ENCODE measurements at regions not wholly inside any gene's neighbourhood (a gene's known extent, or its start where the extent isn't known, plus 50 kb on each side); places are given as distances from the start of the nearest gene placed in this dataset.

DNA sequence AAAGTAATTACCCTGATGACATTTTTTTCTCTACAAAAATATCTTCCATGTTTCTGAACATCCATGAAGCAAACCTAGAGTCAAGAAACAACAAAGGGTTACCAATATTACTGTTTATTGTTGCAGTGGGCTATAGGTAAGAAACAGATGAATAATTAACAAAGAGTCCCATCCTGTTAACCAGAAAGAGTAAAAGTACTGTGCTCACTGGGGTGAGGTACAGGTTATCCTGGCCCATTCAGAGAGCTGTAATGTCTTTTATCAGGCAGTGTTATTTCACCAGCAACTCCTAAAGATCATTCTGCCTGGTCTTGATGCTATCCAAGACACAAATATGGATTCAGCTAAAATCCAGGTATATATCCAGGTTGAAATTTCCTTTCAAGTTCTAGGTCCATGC lies 754.9 kb downstream of the SATB2 start:
- Mint-ChIP-seq H3K9me3 (no peaks in the 10 kb centered on the region), H3K4me3 (no peak overlapping the region), H3K36me3 (ENCODE audit: low read depth) (no peaks in the 10 kb centered on the region), H3K27me3 (ENCODE audit: low read depth) (peaks cover 9% of the 10 kb centered on the region), H3K27ac (ENCODE audit: unreplicated experiment) (no peak overlapping the region), H3K4me1 (peaks cover 15% of the 10 kb centered on the region)
- TF ChIP-seq, protein P1, sequence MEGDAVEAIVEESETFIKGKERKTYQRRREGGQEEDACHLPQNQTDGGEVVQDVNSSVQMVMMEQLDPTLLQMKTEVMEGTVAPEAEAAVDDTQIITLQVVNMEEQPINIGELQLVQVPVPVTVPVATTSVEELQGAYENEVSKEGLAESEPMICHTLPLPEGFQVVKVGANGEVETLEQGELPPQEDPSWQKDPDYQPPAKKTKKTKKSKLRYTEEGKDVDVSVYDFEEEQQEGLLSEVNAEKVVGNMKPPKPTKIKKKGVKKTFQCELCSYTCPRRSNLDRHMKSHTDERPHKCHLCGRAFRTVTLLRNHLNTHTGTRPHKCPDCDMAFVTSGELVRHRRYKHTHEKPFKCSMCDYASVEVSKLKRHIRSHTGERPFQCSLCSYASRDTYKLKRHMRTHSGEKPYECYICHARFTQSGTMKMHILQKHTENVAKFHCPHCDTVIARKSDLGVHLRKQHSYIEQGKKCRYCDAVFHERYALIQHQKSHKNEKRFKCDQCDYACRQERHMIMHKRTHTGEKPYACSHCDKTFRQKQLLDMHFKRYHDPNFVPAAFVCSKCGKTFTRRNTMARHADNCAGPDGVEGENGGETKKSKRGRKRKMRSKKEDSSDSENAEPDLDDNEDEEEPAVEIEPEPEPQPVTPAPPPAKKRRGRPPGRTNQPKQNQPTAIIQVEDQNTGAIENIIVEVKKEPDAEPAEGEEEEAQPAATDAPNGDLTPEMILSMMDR (conservative IDR thresholded peaks at IDR 0.05), result no peak
- DNase-seq (ENCODE audit: low read depth, low spot score), result no peak

GRCh38 chr2:198701481-198701880 lies 756.3 kb downstream of the SATB2 start:
- H3K4me1 Mint-ChIP-seq, result peaks cover 15% of the 10 kb centered on the region
- H3K9me3 Mint-ChIP-seq, result no peaks in the 10 kb centered on the region
- H3K27ac Mint-ChIP-seq (ENCODE audit: unreplicated experiment), result no peak overlapping the region
- TF ChIP-seq, protein P1 (conservative IDR thresholded peaks at IDR 0.05), result no peak
- H3K36me3 Mint-ChIP-seq (ENCODE audit: low read depth), result no peaks in the 10 kb centered on the region
- no peak for DNase-seq (ENCODE audit: low read depth, low spot score)
- H3K4me3 Mint-ChIP-seq, result no peak overlapping the region
- peaks cover 12% of the 10 kb centered on the region for H3K27me3 Mint-ChIP-seq (ENCODE audit: low read depth)

DNA sequence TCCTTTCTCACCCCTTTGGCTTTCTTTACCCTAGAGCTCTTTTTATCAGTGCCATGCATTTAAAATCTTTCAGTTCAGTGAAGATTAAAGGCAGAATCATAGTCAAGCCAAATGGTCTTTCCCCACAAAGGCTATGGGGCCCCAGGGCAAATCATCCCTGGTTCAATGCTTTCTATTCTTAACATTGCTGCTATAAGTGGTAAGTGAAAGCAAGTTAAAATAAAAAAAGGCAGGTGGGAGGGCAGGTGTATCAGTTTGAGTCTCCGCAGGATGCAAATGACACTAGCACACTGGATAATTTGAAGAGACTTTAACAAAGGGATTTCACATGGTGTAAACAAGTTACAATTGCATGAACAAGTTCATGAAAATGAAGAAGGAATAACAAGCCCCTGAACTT lies 757.4 kb downstream of the SATB2 start:
- peaks cover 15% of the 10 kb centered on the region for H3K4me1 Mint-ChIP-seq
- TF ChIP-seq, protein P1 (conservative IDR thresholded peaks at IDR 0.05), result no peak
- no peak for DNase-seq (ENCODE audit: low read depth, low spot score)
- no peak overlapping the region for H3K4me3 Mint-ChIP-seq
- H3K27me3 Mint-ChIP-seq (ENCODE audit: low read depth), result peaks cover 12% of the 10 kb centered on the region
- no peaks in the 10 kb centered on the region for H3K9me3 Mint-ChIP-seq
- H3K27ac Mint-ChIP-seq (ENCODE audit: unreplicated experiment), result no peak overlapping the region
- H3K36me3 Mint-ChIP-seq (ENCODE audit: low read depth), result no peaks in the 10 kb centered on the region

- Mint-ChIP-seq H3K27ac (ENCODE audit: unreplicated experiment) (no peak overlapping the region), H3K9me3 (no peaks in the 10 kb centered on the region), H3K27me3 (ENCODE audit: low read depth) (peaks cover 18% of the 10 kb centered on the region), H3K36me3 (ENCODE audit: low read depth) (no peaks in the 10 kb centered on the region), H3K4me1 (peaks cover 5% of the 10 kb centered on the region), H3K4me3 (no peak overlapping the region)
- TF ChIP-seq, protein P1 (conservative IDR thresholded peaks at IDR 0.05), result no peak
- DNase-seq (ENCODE audit: low read depth, low spot score), result no peak
Measured at GRCh38 chr2:198698230-198698629, 759.5 kb downstream of the SATB2 start.

- no peaks in the 10 kb centered on the region for H3K9me3 Mint-ChIP-seq
- peaks cover 23% of the 10 kb centered on the region for H3K27me3 Mint-ChIP-seq (ENCODE audit: low read depth)
- peaks cover 9% of the 10 kb centered on the region for H3K4me1 Mint-ChIP-seq
- H3K36me3 Mint-ChIP-seq (ENCODE audit: low read depth), result no peaks in the 10 kb centered on the region
- no peak overlapping the region for H3K4me3 Mint-ChIP-seq
- H3K27ac Mint-ChIP-seq (ENCODE audit: unreplicated experiment), result no peak overlapping the region
- TF ChIP-seq, protein P1 (conservative IDR thresholded peaks at IDR 0.05), result no peak
- DNase-seq (ENCODE audit: low read depth, low spot score), result no peak
Measured at GRCh38 chr2:198697794-198698193, 759.9 kb downstream of the SATB2 start.

- H3K27me3 Mint-ChIP-seq (ENCODE audit: low read depth), result peaks cover 25% of the 10 kb centered on the region
- TF ChIP-seq, protein P1 (conservative IDR thresholded peaks at IDR 0.05), result no peak
- H3K4me1 Mint-ChIP-seq, result peaks cover 15% of the 10 kb centered on the region
- H3K36me3 Mint-ChIP-seq (ENCODE audit: low read depth), result no peaks in the 10 kb centered on the region
- no peak overlapping the region for H3K27ac Mint-ChIP-seq (ENCODE audit: unreplicated experiment)
- no peak overlapping the region for H3K4me3 Mint-ChIP-seq
- no peak for DNase-seq (ENCODE audit: low read depth, low spot score)
- H3K9me3 Mint-ChIP-seq, result no peaks in the 10 kb centered on the region
Measured at GRCh38 chr2:198697218-198697617, 760.5 kb downstream of the SATB2 start.
